Heart left ventricle (tissue), 16 donors: ENCODE measurements at regions not wholly inside any gene's neighbourhood (a gene's known extent, or its start where the extent isn't known, plus 50 kb on each side); places are given as distances from the start of the nearest gene placed in this dataset.

Source experiments
- ATAC-seq, 4 donors: fragments of 200-7000 bp; cut with Tn5 transposase; one replicate each; pipeline ENCODE4 v1.9.1; 2020 to 2022; ENCODE audit warnings: moderate library complexity in 4 of 4, mild to moderate bottlenecking in 3 of 4, moderate number of reproducible peaks in 1 of 4
- DNase-seq, 5 donors: peaks; one replicate each; pipeline ENCODE4 v3.0.0-alpha.2; 2020
- H3K27ac ChIP-seq, 12 donors: fragments of 200-600 bp; sonication (generic) in 4 of 12; one replicate each; pipeline versions ENCODE4 v1.5.0 to v1.8.0; 2016 to 2022; ENCODE audit warnings: mild to moderate bottlenecking in 2 of 12
- H3K27me3 ChIP-seq, 9 donors: fragments of 200-600 bp; sonication (generic) in 2 of 9; one replicate each; pipeline versions ENCODE4 v1.5.1 to v1.8.0; 2016 to 2022; ENCODE audit warnings: mild to moderate bottlenecking in 3 of 9
- H3K36me3 ChIP-seq, 9 donors: fragments of 200-600 bp; sonication (generic) in 2 of 9; one replicate each; pipeline versions ENCODE4 v1.5.0 to v1.8.0; 2018 to 2022; ENCODE audit warnings: mild to moderate bottlenecking in 2 of 9
- H3K4me1 ChIP-seq, 12 donors: fragments of 200-600 bp; sonication (generic) in 4 of 12; one replicate each; pipeline versions ENCODE4 v1.5.0 to v1.8.0; 2016 to 2022; ENCODE audit warnings: mild to moderate bottlenecking in 3 of 12
- H3K4me3 ChIP-seq, 12 donors: fragments of 200-600 bp; sonication (generic) in 4 of 12; one replicate each; pipeline versions ENCODE4 v1.5.0 to v1.8.0; 2017 to 2022; ENCODE audit warnings: mild to moderate bottlenecking in 9 of 12, moderate library complexity in 4 of 12
- H3K9me3 ChIP-seq, 12 donors: fragments of 200-600 bp; sonication (generic) in 4 of 12; one replicate each; pipeline versions ENCODE4 v1.5.0 to v1.8.0; 2016 to 2022; ENCODE audit warnings: mild to moderate bottlenecking in 1 of 12
- CTCF ChIP-seq, 12 donors: fragments of 200-600 bp; sonication (generic) in 4 of 12; IDR thresholded peaks; one replicate each; pipeline versions ENCODE4 v1.5.0 to v1.8.0; 2018 to 2022; ENCODE audit warnings: antibody characterized with exemption in 12 of 12, mild to moderate bottlenecking in 5 of 12
- POLR2A ChIP-seq, 2 donors: fragments of 450-650 bp; IDR thresholded peaks; one replicate each; pipeline ENCODE4 v1.6.1; 2017; ENCODE audit warnings: antibody characterized with exemption in 2 of 2, mild to moderate bottlenecking in 2 of 2, moderate library complexity in 2 of 2
- WGBS, 4 donors: extraction: QIAGEN DNeasy Blood & Tissue Kit in 2 of 4; methylation state at CpG; one replicate each; pipeline versions ENCODE4 v1.1.5 to v1.1.7; 2013 to 2018; 5-methylcytosine and 5-hydroxymethylcytosine counted together
- intact Hi-C, 10 donors: fragments of 100-400 bp; cut with DNase I; formaldehyde crosslinking; loops; one replicate each; pipeline versions ENCODE4 v1.11.1 to v1.14.2; 2022
- donor health status: ischemic (EF 13 %, LVEDD 7.1; RV severe dilation, severe dysfunction).
- donor health status: healthy with polysubstance abuse.
- donor health status: DM: no; HTN: yes; CAD: no.
- donor health status: DM: no; HTN: no; CAD: no.
- donor health status: ischemic (EF 25% LVEDD 6.9; RV normal size, moderate dysfunction).
- donor health status: ischemic (EF 25% LVEDD 5.7; RV mildly dilated, moderate dysfunction).
- donor health status: healthy.
- donor health status: DM: yes; HTN: yes; CAD: no.
- donor health status: ischemic (EF 35%, LVEDD 5.7; RV mildly dilated, moderate dysfunction).
- donor health status: nonischemic (EF 11% LVEDD 7.7; RV severe dilation, severe dysfunction).
- donor health status: DM: yes; HTN: yes; CAD: no.
- donor health status: PGD.
- donor health status: ischemic (EF 29% LVEDD 5.4; RV normal size, mild dysfunction).
- donor health status: nonischemic (EF 23%, LVEDD 6.1; RV moderate dilation, normal function).

- no peak overlapping the region for H3K4me3 ChIP-seq
- H3K27me3 ChIP-seq: peaks cover 0 to 23% (median 3%) of the 10 kb centered on the region in 9 donors
- no peaks in the 10 kb centered on the region for H3K9me3 ChIP-seq
- H3K4me1 ChIP-seq: no peaks in the 10 kb centered on the region
- ATAC-seq (no peak), DNase-seq (no peak)
- H3K27ac ChIP-seq: no peak overlapping the region
- intact Hi-C loops: no loop called here
- TF ChIP-seq CTCF (IDR thresholded peaks at IDR 0.05) (no peak), POLR2A (IDR thresholded peaks at IDR 0.05) (no peak)
- WGBS, 4 donors: 83 to 94% (median 91%) methylated on average over 10 to 11 of the region's 11 CpGs
- no peaks in the 10 kb centered on the region for H3K36me3 ChIP-seq
These were observed 234.2 kb upstream of the EXOC2 start for GRCh38 chr6:927157-927556.

- no peak overlapping the region for H3K27ac ChIP-seq
- H3K27me3 ChIP-seq: peaks cover 0 to 24% (median 3%) of the 10 kb centered on the region in 9 donors
- H3K4me3 ChIP-seq: no peak overlapping the region
- intact Hi-C loops: no loop called here
- H3K36me3 ChIP-seq: no peaks in the 10 kb centered on the region
- TF ChIP-seq POLR2A (IDR thresholded peaks at IDR 0.05) (no peak), CTCF (IDR thresholded peaks at IDR 0.05) (no peak)
- peaks cover 0 to 13% (median 9%) of the 10 kb centered on the region in 12 donors for H3K9me3 ChIP-seq
- no peaks in the 10 kb centered on the region for H3K4me1 ChIP-seq
- DNase-seq: no peak
- WGBS, 4 donors: 50 to 79% (median 69%) methylated on average over 2 of the region's 2 CpGs
- ATAC-seq: no peak
These were observed 232.8 kb upstream of the EXOC2 start for GRCh38 chr6:925656-926213.

DNA sequence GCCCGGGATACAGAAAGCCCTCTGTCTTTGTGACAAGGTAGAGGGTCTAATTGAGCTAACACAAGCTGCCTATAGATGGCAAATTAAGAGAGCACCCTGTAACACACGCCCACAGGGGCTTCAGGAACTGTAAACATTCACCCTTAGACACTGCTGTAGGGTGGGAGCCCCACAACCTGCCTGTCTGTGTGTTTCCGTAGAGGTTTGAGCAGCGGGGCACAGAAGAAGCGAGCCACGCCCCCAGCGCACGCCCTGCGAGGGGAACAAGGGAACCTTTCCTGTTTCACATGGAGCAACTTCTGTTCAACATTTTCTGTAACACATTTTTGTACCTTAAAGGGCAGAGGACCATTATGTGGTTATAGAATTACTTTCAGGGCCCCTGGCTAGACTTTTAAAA is 231.7 kb upstream of the EXOC2 start:
- H3K36me3 ChIP-seq: no peaks in the 10 kb centered on the region
- 80 to 85% (median 82%) methylated on average over 9 of the region's 9 CpGs for WGBS, 4 donors
- H3K27ac ChIP-seq: no peak overlapping the region
- H3K4me1 ChIP-seq: no peaks in the 10 kb centered on the region
- no peak overlapping the region for H3K4me3 ChIP-seq
- DNase-seq (no peak), ATAC-seq (no peak)
- H3K27me3 ChIP-seq: peaks cover 0 to 24% (median 3%) of the 10 kb centered on the region in 9 donors
- TF ChIP-seq POLR2A (IDR thresholded peaks at IDR 0.05) (no peak), CTCF (IDR thresholded peaks at IDR 0.05) (no peak)
- intact Hi-C loops: no loop called here
- peaks cover 0 to 24% (median 16%) of the 10 kb centered on the region in 12 donors for H3K9me3 ChIP-seq

DNA sequence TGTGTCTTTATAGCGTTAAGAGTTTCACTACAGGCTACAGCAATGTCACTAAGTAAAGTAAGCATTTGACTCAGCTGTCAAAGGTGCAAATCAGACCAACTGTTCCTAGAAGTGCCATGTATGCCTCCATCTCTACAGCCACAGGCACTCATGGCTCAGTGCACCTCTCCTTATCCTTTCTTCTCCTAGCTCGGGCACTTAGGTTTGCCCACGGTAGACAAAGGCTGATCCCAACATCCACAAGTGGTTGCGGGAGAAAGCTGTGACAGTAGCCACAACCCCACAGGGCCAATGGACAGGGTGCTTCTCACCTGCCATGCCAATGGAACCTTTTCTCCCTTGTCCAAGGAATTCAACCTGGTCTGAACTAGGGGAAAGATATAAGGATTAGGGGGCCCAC is 228.5 kb upstream of the EXOC2 start:
- H3K27me3 ChIP-seq: peaks cover 0 to 24% (median 3%) of the 10 kb centered on the region in 9 donors
- DNase-seq: no peak

More for the DNA sequence above, 228.5 kb upstream of the EXOC2 start:
- intact Hi-C loops: no loop called here
- peaks cover 0 to 26% (median 16%) of the 10 kb centered on the region in 12 donors for H3K9me3 ChIP-seq
- H3K4me1 ChIP-seq: no peaks in the 10 kb centered on the region
- TF ChIP-seq CTCF (IDR thresholded peaks at IDR 0.05) (no peak), POLR2A (IDR thresholded peaks at IDR 0.05) (no peak)
- H3K36me3 ChIP-seq: no peaks in the 10 kb centered on the region
- H3K4me3 ChIP-seq: no peak overlapping the region
- 79 to 94% (median 88%) methylated on average over 4 of the region's 4 CpGs for WGBS, 4 donors
- H3K27ac ChIP-seq: no peak overlapping the region
- no peak for ATAC-seq
